Central memory CD8-positive, alpha-beta T cell (primary cell): ENCODE measurements at regions not wholly inside any gene's neighbourhood (a gene's known extent, or its start where the extent isn't known, plus 50 kb on each side); places are given as distances from the start of the nearest gene placed in this dataset.

ENCODE experiments used
- ATAC-seq: fragments of 150-1000 bp; cut with Tn5 transposase; replicated peaks from 2 replicates; pipeline ENCODE4 v1.10.0; 2022; ENCODE audit warnings: mild to moderate bottlenecking, moderate FRiP score, moderate number of reproducible peaks; ENCODE audit not compliant: poor library complexity, severe bottlenecking; ENCODE audit errors: extremely low read depth
- DNase-seq, 2 donors: peaks; one replicate each; pipeline ENCODE4 v3.0.0; 2021; ENCODE audit warnings: low spot score in 2 of 2
- H3K27ac Mint-ChIP-seq: one replicate; pipeline ENCODE4 v1.8.0; 2022; ENCODE audit warnings: low read depth, mild to moderate bottlenecking, moderate library complexity, mixed read lengths
- H3K27me3 Mint-ChIP-seq: one replicate; pipeline ENCODE4 v1.8.0; 2022; ENCODE audit warnings: mixed read lengths
- H3K36me3 Mint-ChIP-seq: one replicate; pipeline ENCODE4 v1.8.0; 2022; ENCODE audit warnings: mild to moderate bottlenecking, moderate library complexity, mixed read lengths; ENCODE audit not compliant: insufficient read depth
- H3K4me1 Mint-ChIP-seq: one replicate; pipeline ENCODE4 v1.8.0; 2022; ENCODE audit warnings: mixed read lengths
- H3K4me3 Mint-ChIP-seq: one replicate; pipeline ENCODE4 v1.8.0; 2022; ENCODE audit warnings: mild to moderate bottlenecking, moderate library complexity, mixed read lengths
- H3K9me3 Mint-ChIP-seq: one replicate; pipeline ENCODE4 v1.8.0; 2022; ENCODE audit warnings: mixed read lengths

- Mint-ChIP-seq H3K4me3 (no peak overlapping the region), H3K9me3 (no peaks in the 10 kb centered on the region), H3K36me3 (no peaks in the 10 kb centered on the region), H3K27me3 (no peaks in the 10 kb centered on the region), H3K27ac (no peak overlapping the region), H3K4me1 (no peaks in the 10 kb centered on the region)
- DNase-seq (no peak), ATAC-seq (no peak)
Observed at GRCh38 chr6:90977513-90977912, 390.6 kb upstream of the MAP3K7 start.

GRCh38 chr6:90976341-90976740 lies 389.5 kb upstream of the MAP3K7 start:
- DNase-seq (no peak), ATAC-seq (no peak)
- Mint-ChIP-seq H3K4me1 (no peaks in the 10 kb centered on the region), H3K9me3 (no peaks in the 10 kb centered on the region), H3K36me3 (no peaks in the 10 kb centered on the region), H3K27ac (no peak overlapping the region), H3K4me3 (no peak overlapping the region), H3K27me3 (no peaks in the 10 kb centered on the region)

- ATAC-seq (no peak), DNase-seq (no peak)
- Mint-ChIP-seq H3K27ac (no peak overlapping the region), H3K9me3 (no peaks in the 10 kb centered on the region), H3K36me3 (no peaks in the 10 kb centered on the region), H3K4me3 (no peak overlapping the region), H3K27me3 (no peaks in the 10 kb centered on the region), H3K4me1 (no peaks in the 10 kb centered on the region)
Observed at GRCh38 chr6:90975741-90976140, 388.9 kb upstream of the MAP3K7 start.

GRCh38 chr6:90973188-90973587 lies 386.3 kb upstream of the MAP3K7 start:
- no peaks in the 10 kb centered on the region for H3K36me3 Mint-ChIP-seq
- H3K27me3 Mint-ChIP-seq, result no peaks in the 10 kb centered on the region
- no peak overlapping the region for H3K27ac Mint-ChIP-seq
- H3K4me1 Mint-ChIP-seq, result no peaks in the 10 kb centered on the region
- ATAC-seq, result no peak
- H3K9me3 Mint-ChIP-seq, result no peaks in the 10 kb centered on the region
- DNase-seq, result no peak
- no peak overlapping the region for H3K4me3 Mint-ChIP-seq

- no peaks in the 10 kb centered on the region for H3K9me3 Mint-ChIP-seq
- H3K27me3 Mint-ChIP-seq, result no peaks in the 10 kb centered on the region
- H3K36me3 Mint-ChIP-seq, result no peaks in the 10 kb centered on the region
- H3K4me1 Mint-ChIP-seq, result no peaks in the 10 kb centered on the region
- ATAC-seq (no peak), DNase-seq (no peak)
- H3K4me3 Mint-ChIP-seq, result no peak overlapping the region
- no peak overlapping the region for H3K27ac Mint-ChIP-seq
Observed at GRCh38 chr6:90970672-90971071, 383.8 kb upstream of the MAP3K7 start.

GRCh38 chr6:90967471-90967870 lies 380.6 kb upstream of the MAP3K7 start:
- Mint-ChIP-seq H3K4me3 (no peak overlapping the region), H3K27me3 (no peaks in the 10 kb centered on the region), H3K36me3 (no peaks in the 10 kb centered on the region), H3K9me3 (no peaks in the 10 kb centered on the region), H3K27ac (no peak overlapping the region), H3K4me1 (no peaks in the 10 kb centered on the region)
- DNase-seq (no peak), ATAC-seq (no peak)

GRCh38 chr6:90960324-90960723 lies 373.5 kb upstream of the MAP3K7 start:
- no peak overlapping the region for H3K4me3 Mint-ChIP-seq
- ATAC-seq (no peak), DNase-seq (no peak)
- H3K36me3 Mint-ChIP-seq, result no peaks in the 10 kb centered on the region
- H3K27ac Mint-ChIP-seq, result no peak overlapping the region
- peaks cover 8% of the 10 kb centered on the region for H3K27me3 Mint-ChIP-seq
- H3K9me3 Mint-ChIP-seq, result no peaks in the 10 kb centered on the region
- H3K4me1 Mint-ChIP-seq, result no peaks in the 10 kb centered on the region

GRCh38 chr6:90955246-90955645 lies 368.4 kb upstream of the MAP3K7 start:
- ATAC-seq, result no peak

GRCh38 chr6:90953405-90954161 lies 366.7 kb upstream of the MAP3K7 start:
- Mint-ChIP-seq H3K9me3 (no peaks in the 10 kb centered on the region), H3K27me3 (peaks cover 6% of the 10 kb centered on the region), H3K4me1 (no peaks in the 10 kb centered on the region), H3K27ac (no peak overlapping the region), H3K36me3 (no peaks in the 10 kb centered on the region), H3K4me3 (no peak overlapping the region)
- ATAC-seq, result no peak
- no peak for DNase-seq

More at GRCh38 chr6:90955246-90955645, 368.4 kb upstream of the MAP3K7 start:
- Mint-ChIP-seq H3K4me3 (no peak overlapping the region), H3K9me3 (no peaks in the 10 kb centered on the region), H3K4me1 (no peaks in the 10 kb centered on the region), H3K27me3 (peaks cover 8% of the 10 kb centered on the region), H3K27ac (no peak overlapping the region), H3K36me3 (no peaks in the 10 kb centered on the region)
- no peak for DNase-seq

- no peak overlapping the region for H3K27ac Mint-ChIP-seq
- no peaks in the 10 kb centered on the region for H3K36me3 Mint-ChIP-seq
Observed at GRCh38 chr6:90952176-90952575, 365.3 kb upstream of the MAP3K7 start.

GRCh38 chr6:90948540-90948939 lies 361.7 kb upstream of the MAP3K7 start:
- no peak overlapping the region for H3K27ac Mint-ChIP-seq
- no peaks in the 10 kb centered on the region for H3K9me3 Mint-ChIP-seq
- DNase-seq (no peak), ATAC-seq (no peak)
- no peak overlapping the region for H3K4me3 Mint-ChIP-seq
- H3K27me3 Mint-ChIP-seq, result no peaks in the 10 kb centered on the region
- no peaks in the 10 kb centered on the region for H3K36me3 Mint-ChIP-seq
- no peaks in the 10 kb centered on the region for H3K4me1 Mint-ChIP-seq

More at GRCh38 chr6:90952176-90952575, 365.3 kb upstream of the MAP3K7 start:
- DNase-seq (no peak), ATAC-seq (no peak)
- no peak overlapping the region for H3K4me3 Mint-ChIP-seq
- no peaks in the 10 kb centered on the region for H3K4me1 Mint-ChIP-seq
- no peaks in the 10 kb centered on the region for H3K9me3 Mint-ChIP-seq
- no peaks in the 10 kb centered on the region for H3K27me3 Mint-ChIP-seq

- no peak overlapping the region for H3K4me3 Mint-ChIP-seq
- H3K9me3 Mint-ChIP-seq, result no peaks in the 10 kb centered on the region
- no peaks in the 10 kb centered on the region for H3K36me3 Mint-ChIP-seq
- H3K27me3 Mint-ChIP-seq, result no peaks in the 10 kb centered on the region
- ATAC-seq, result no peak
- no peaks in the 10 kb centered on the region for H3K4me1 Mint-ChIP-seq
- H3K27ac Mint-ChIP-seq, result no peak overlapping the region
- DNase-seq, result no peak
Observed at GRCh38 chr6:90947184-90948064, 360.6 kb upstream of the MAP3K7 start.

- H3K27ac Mint-ChIP-seq, result no peak overlapping the region
- no peaks in the 10 kb centered on the region for H3K27me3 Mint-ChIP-seq
- no peak for DNase-seq
- H3K4me1 Mint-ChIP-seq, result peaks cover 6% of the 10 kb centered on the region
- H3K4me3 Mint-ChIP-seq, result no peak overlapping the region
- ATAC-seq, result no peak
- H3K9me3 Mint-ChIP-seq, result no peaks in the 10 kb centered on the region
- no peaks in the 10 kb centered on the region for H3K36me3 Mint-ChIP-seq
Observed at GRCh38 chr6:90941885-90942284, 355.0 kb upstream of the MAP3K7 start.
